ENCODE measurements at regions not wholly inside any gene's neighbourhood (a gene's known extent, or its start where the extent isn't known, plus 50 kb on each side); places are given as distances from the start of the nearest gene placed in this dataset.

GRCh38 chr6:22008248-22008836 is 288.5 kb downstream of the PRL start:
- no peak for DNase-seq (ENCODE audit: low read depth in 4 of 4, low spot score in 3 of 4)

GRCh38 chr6:22010102-22010501 is 286.7 kb downstream of the PRL start:
- DNase-seq (ENCODE audit: low read depth in 4 of 4, low spot score in 3 of 4): no peak

DNA sequence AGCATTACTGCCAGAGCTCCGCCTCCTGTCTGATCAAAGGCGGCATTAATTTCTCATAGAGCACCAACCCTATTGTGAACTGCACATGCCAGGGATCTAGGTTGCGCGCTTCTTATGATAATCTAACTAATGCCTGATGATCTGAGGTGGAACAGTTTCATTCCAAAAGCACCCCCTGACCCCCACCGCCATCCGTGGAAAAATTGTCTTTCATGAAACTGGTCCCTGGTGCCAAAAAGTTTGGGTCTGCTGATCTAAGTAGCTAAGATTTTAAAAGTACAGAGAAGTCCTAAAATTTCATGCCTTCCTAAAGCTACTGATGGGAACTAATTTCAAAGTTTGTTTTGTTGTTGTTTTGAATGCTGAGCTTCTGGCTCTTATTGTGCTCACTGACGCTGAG is 281.6 kb downstream of the PRL start:
- no peak for DNase-seq (ENCODE audit: low read depth in 4 of 4, low spot score in 3 of 4)

- no peak for DNase-seq (ENCODE audit: low read depth in 4 of 4, low spot score in 3 of 4)
These were observed 280.9 kb downstream of the PRL start for GRCh38 chr6:22015944-22016343.

- DNase-seq (ENCODE audit: low read depth in 4 of 4, low spot score in 3 of 4): no peak
These were observed 279.6 kb downstream of the PRL start for GRCh38 chr6:22017272-22017671.

- DNase-seq (ENCODE audit: low read depth in 4 of 4, low spot score in 3 of 4): no peak
These were observed 279.1 kb downstream of the PRL start for GRCh38 chr6:22017766-22018165.

DNA sequence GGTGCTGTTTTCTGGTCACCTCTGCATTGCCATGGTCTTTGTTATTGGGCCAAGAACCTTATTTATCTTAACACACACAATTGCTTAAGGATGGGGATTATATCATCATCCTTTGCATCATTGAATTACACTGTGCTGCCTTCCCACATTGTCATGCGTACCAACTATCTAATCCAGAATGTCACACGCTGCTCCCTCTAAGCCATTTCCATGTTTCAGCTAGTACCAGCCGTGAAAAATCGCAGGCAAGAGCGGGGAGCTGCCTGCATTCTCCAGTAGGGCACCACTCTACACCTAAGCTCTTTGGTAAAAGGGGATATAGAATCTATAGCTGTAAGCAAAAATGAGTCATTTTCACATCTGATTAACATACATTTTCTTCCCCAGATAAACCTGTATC is 277.0 kb downstream of the PRL start:
- DNase-seq (ENCODE audit: low read depth in 4 of 4, low spot score in 3 of 4): no peak

GRCh38 chr6:22020299-22021003 is 276.4 kb downstream of the PRL start:
- DNase-seq (ENCODE audit: low read depth in 4 of 4, low spot score in 3 of 4): no peak

- DNase-seq (ENCODE audit: low read depth in 4 of 4, low spot score in 3 of 4): no peak
These were observed 274.9 kb downstream of the PRL start for GRCh38 chr6:22021966-22022365.

- no peak for DNase-seq (ENCODE audit: low read depth in 4 of 4, low spot score in 3 of 4)
These were observed 272.9 kb downstream of the PRL start for GRCh38 chr6:22023937-22024336.

DNA sequence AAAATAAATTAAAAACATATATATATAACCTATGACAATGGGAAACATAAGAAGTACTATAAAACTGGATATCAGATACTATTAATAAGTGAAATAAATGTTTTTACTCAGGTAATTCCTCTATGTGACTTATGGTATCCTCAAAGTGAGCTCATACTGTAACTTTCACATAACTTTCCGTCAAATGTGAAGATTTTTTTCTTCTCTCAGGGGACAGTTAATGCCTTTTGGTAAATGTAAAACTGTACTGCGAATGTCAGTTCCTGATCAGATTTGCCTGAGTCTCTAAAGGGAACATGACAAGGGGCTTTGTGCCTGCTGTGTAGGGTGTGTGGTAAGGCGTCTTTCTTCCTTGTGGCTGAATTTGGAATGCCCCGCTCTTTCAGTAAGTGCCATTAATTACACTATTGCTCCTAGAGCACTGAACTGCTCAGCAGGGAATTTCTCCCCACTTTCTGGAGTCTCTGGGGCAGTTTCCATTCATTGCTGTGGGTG is 271.8 kb downstream of the PRL start:
- DNase-seq (ENCODE audit: low read depth in 4 of 4, low spot score in 3 of 4): no peak

GRCh38 chr6:22025468-22026163 is 271.2 kb downstream of the PRL start:
- no peak for DNase-seq (ENCODE audit: low read depth in 4 of 4, low spot score in 3 of 4)

GRCh38 chr6:22026164-22026678 is 270.6 kb downstream of the PRL start:
- DNase-seq (ENCODE audit: low read depth in 4 of 4, low spot score in 3 of 4): no peak

- no peak for DNase-seq (ENCODE audit: low read depth in 4 of 4, low spot score in 3 of 4)
These were observed 269.7 kb downstream of the PRL start for GRCh38 chr6:22027040-22027725.

GRCh38 chr6:22028403-22029090 is 268.3 kb downstream of the PRL start:
- DNase-seq (ENCODE audit: low read depth in 4 of 4, low spot score in 3 of 4): no peak

DNA sequence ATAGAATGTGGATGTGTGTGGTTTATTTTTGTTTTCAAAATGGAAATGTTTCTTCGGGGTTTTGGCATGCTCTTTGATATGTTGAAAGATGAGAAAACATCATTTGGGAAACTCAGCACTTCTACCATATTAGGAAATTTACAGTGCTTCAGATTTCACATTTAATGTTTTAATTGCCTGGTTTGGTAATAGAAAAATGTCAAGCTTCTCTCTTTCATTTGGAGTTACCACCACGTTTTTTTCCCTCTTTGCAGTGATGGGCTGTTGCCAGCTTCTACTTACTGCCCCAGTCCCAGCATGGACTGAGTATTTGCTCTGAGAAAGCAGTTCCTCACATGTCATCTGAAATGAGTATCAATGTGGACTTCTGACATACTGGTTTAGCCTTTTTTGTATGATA is 267.7 kb downstream of the PRL start:
- DNase-seq (ENCODE audit: low read depth in 4 of 4, low spot score in 3 of 4): no peak

DNA sequence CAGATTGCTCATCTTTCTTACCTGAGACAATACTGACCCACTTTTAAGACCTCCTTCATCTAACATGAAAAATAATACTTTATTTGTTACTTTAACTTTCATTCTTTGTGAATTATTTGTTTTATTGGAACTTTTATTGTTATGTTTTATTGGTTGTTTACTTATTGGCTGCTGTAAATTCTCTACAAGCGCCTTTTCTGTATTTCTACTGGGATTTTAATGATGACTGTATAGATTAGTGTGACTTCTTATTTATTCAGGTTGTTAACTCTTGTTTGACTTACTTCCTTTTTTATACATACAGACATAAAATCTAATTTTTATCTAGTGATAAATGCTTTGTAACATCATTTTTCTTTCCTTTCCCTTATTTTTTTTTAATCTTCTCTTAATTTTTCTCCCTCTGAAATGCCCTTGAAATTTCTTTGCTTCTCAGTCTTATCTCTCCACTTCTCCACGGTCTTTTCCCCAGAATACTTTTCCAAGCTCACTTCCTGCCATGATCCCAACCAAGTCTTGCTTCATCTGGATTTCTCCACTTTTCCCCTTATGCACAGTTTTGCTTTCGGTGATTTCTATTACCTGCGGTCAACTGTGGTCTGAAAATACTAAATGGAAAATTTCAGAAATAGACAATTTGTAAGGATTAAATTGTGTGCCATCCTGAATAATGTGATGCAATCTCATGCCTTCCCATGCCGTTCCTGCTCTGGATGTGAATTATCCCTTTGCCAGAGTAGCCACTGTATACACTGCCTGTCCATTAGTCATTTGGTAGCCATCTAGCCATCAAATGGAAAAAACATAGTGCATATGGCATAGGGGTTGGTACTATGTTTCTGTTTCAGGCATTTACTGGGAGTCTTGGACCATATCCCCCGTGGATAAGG is 265.9 kb downstream of the PRL start:
- no peak for DNase-seq (ENCODE audit: low read depth in 4 of 4, low spot score in 3 of 4)

- no peak for DNase-seq (ENCODE audit: low read depth in 4 of 4, low spot score in 3 of 4)
These were observed 261.1 kb downstream of the PRL start for GRCh38 chr6:22035690-22036089.

DNA sequence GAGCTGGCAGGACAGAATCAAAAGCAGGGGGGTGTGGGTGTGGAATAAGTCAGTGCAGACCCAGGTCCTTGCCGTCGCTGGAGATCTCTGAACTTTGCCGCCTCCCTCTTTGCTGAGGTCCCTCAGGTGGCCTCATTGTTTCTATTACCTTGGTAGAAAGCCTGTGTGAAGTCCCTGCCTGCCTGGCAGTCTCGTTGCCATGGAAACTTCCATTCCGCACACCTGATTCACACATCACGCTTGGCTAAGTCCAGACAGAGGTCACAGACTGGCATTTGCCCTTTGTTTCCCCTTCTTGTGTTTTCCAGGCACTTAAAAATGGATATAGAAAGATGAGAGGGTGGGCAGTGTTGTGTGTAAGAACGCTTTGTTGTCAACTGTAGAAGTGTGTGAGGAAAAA is 260.6 kb downstream of the PRL start:
- peak; percentile 70 to 85 (median 76) for DNase-seq (ENCODE audit: low read depth in 4 of 4, low spot score in 3 of 4)

DNA sequence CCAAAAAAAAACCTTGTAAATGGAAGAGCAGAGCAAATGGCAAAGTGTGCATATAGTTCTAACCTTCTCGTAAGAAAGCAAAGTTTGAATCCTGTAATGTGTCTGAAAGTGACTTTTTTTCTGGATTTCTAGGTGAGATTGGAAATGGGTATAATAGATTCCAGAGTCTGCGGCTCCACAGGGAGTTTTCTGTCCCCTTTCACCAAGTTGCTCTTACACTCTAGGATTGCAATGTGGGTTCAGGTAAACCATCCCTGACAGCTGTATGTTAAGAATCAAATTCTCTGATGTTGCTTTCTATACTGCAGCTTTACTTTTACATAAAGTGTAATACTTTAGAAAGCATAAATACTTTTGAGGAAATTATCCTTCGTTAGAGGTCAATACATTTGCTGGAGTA is 260.1 kb downstream of the PRL start:
- no peak for DNase-seq (ENCODE audit: low read depth in 4 of 4, low spot score in 3 of 4)
